NCI-H2227 (cell line): ENCODE measurements at regions not wholly inside any gene's neighbourhood (a gene's known extent, or its start where the extent isn't known, plus 50 kb on each side); places are given as distances from the start of the nearest gene placed in this dataset.
"Not testable (repeated sequence)": the region's sequence is repeated elsewhere in the genome, so short reads cannot be mapped to it uniquely, and the experiment has no call there.

Source experiments
- DNase-seq: peaks from one replicate; lab custom pipeline; 2025; ENCODE audit not compliant: unreplicated experiment; lab: John Stamatoyannopoulos, UW

GRCh38 chr6:85111481-85112011 lies 338.3 kb upstream of the NT5E start:
- no peak for DNase-seq

- no peak for DNase-seq
Observed at GRCh38 chr6:85110943-85111342, 338.9 kb upstream of the NT5E start.

DNA sequence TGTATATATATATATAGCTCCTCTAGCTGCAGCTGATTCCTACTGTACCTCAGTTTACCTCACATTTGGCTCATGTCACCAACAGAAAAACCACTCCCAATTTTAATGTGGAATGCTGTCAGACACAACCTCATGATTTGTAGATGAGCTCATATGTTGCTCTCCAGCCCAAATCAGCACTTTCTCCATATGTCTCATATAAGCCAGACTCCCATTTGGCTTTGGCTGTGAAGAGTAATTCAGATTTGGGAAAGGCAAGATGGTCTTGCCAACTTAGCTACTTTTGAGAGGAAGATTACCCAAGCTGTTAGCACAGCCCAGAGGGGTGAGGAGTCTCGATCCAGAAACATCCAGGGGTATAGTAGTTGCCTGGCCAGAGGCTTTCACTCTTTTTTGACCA lies 342.2 kb upstream of the NT5E start:
- DNase-seq, result no peak

GRCh38 chr6:85096976-85097375 lies 332.6 kb upstream of the TBX18 start:
- no peak for DNase-seq

DNA sequence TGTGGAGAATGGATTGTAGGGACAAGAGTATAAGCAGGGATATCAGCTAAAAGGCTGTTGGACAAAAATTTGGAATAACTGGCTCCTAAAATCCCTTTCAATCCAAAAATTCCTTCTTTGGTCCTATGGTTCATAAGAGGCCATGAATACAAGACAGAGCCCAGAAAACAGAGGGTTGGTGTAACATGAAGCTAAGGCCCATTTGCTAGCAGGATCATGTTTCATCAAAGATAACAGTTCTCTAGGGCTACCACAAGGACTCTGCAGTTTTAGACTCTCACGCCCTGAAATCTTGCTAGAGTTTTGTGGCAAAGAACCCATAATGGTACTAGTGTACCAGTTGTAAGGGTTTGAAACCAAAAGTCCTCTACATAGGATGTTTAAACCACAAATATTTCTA lies 327.8 kb upstream of the TBX18 start:
- no peak for DNase-seq

DNA sequence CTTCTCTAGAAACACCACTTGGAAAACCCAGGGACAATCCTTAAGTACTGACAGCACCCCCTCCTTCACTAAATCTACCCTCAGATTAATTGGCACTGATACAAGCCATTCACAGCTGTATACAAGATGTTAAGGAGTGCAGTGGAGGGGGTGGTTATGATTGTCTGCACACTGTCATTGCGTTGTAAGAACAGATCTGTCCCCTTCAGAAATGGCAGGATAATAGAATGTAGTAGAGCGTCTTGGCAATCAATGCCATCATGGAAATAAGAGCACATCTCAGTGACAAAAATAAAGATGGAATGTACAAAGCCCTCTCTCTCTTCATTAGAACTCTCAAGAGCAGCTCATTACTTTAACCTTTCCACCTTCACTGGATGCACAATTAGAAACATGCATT lies 324.9 kb upstream of the TBX18 start:
- DNase-seq, result no peak

GRCh38 chr6:85085875-85086274 lies 321.5 kb upstream of the TBX18 start:
- no peak for DNase-seq

DNA sequence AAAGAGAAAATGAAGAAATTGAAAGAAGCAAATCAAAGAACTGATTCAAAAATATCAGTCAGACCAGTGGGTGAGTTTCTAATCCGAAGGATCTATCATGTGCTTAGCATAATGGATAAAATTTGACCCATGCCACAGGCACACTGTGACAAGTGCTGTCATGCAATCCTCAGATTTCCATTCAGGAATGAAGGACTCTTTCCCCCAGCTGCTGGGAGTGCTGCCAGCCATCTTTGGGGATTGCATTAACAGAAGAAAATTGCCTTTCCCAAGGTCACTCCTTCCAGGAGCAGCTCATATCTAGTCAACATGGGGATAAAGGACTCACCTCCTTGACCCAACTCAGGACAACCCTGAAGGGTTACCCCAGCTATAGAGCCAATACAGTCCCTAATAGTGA lies 316.7 kb upstream of the TBX18 start:
- DNase-seq, result no peak

DNA sequence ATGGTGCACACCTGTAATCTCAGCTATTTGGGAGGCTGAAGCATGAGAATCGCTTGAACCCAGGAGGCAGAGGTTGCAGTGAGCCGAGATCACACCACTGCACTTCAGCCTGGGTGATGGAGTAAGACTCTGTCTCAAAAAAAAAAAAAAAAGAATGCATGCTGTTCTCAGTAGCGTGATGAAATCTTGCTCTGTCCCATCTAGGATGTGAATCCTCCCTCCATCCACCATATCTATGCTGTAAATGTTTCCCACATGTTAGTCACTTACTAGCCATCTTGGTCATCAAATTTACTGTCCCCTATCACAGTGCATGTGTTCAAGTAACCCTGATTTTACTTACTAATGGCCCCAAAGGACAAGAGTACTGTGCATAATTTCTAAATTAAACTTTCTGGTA lies 315.4 kb upstream of the TBX18 start:
- no peak for DNase-seq

GRCh38 chr6:85078058-85078457 lies 313.7 kb upstream of the TBX18 start:
- no peak for DNase-seq

GRCh38 chr6:85077098-85077497 lies 312.7 kb upstream of the TBX18 start:
- DNase-seq, result no peak

GRCh38 chr6:85071845-85072244 lies 307.4 kb upstream of the TBX18 start:
- DNase-seq, result not testable (repeated sequence)

DNA sequence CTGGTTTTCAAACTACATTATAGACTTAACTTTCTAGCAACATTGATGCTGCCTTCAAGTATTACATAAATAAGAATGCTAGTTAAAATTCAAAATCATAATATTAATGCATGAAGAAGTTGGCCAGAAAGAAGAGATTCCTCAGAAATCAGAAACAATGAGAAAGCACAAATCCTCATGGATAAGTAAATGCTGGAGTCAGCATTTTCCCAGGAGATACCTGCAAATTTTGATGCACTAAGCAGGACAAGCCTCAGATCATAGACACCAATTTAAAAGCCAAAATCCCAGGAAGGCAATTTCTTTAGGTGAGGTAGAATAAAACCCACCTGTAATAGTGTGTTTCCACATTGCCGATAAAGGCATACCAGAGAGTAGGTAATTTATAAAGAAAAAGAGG lies 305.2 kb upstream of the TBX18 start:
- no peak for DNase-seq

DNA sequence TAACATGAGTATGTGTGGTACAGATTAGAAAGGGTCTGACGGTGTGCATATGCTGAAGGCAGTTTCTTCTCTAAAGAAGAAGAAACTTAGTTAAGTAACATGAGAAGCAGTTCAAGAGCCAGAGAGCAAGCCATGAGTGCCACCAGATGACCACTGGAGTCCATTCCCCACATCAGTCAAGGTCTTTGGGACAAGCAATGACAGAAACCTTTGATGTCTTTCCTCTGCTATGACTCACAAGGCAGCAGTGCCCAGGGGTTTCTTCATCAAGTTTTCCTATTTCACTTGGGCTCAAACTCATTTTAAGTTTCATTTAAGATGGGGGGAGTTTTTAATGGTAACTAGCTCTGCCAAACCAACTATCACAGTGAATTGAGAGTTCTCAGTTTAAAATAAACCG lies 303.8 kb upstream of the TBX18 start:
- DNase-seq, result no peak

- no peak for DNase-seq
Observed at GRCh38 chr6:85066266-85066665, 301.9 kb upstream of the TBX18 start.

- no peak for DNase-seq
Observed at GRCh38 chr6:85065831-85066230, 301.4 kb upstream of the TBX18 start.

DNA sequence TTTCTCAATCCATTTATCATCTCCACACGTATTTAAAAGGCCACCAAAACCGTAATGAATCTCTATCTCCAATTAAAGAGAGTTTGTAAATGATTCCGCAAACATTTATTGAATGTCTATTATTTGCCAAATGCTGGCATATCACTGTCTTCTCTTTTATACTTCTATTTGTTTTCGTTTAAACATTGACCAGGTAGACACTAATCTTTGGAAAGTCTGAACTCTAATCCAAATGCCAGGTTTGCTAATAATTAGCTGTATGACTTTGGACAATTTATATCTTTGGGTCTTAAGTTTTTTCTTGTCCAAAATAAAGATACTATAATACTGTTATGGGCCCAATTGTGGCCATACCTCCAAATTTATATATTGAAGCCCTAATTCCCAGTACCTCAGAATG lies 299.2 kb upstream of the TBX18 start:
- DNase-seq, result no peak

- DNase-seq, result no peak
Observed at GRCh38 chr6:85062884-85063283, 298.5 kb upstream of the TBX18 start.

- DNase-seq, result no peak
Observed at GRCh38 chr6:85058806-85059205, 294.4 kb upstream of the TBX18 start.

DNA sequence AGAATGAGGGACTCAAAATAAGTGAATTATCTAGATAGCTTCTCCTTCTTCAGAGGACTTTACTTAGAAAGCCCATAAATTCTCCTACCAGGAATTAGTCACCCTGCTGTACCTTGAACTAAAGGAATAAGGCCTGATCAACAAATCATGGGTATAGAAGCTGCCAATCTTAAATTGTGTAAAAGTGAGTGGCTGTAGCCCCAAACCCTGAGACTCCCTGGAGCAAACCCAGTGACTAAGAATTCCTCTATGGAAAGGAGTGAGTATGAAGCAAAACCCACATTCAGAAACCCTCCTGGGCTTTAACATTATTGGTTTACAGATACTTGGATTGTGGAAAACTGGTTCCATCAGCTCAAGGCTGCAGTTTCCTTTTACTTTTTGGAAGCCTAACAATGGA lies 285.8 kb upstream of the TBX18 start:
- no peak for DNase-seq

- no peak for DNase-seq
Observed at GRCh38 chr6:85049282-85049681, 284.9 kb upstream of the TBX18 start.

GRCh38 chr6:85047818-85048217 lies 283.4 kb upstream of the TBX18 start:
- no peak for DNase-seq

DNA sequence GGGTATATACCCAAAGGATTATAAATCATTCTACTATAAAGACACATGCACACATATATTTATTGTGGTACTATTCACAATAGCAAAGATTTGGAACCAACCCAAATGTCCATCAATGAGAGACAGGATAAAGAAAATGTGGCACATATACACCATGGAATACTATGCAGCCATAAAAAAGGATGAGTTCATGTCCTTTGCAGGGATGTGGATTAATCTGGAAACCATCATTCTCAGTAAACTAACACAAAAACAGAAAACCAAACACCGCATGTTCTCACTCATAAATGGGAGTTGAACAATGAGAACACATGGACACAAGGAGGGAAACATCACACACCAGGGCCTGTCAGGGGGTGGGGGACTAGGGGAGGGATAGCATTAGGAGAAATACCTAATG lies 281.4 kb upstream of the TBX18 start:
- not testable (repeated sequence) for DNase-seq

GRCh38 chr6:85044361-85044760 lies 280.0 kb upstream of the TBX18 start:
- DNase-seq, result no peak
